Mesendoderm (in vitro differentiated cells): ENCODE measurements at regions not wholly inside any gene's neighbourhood (a gene's known extent, or its start where the extent isn't known, plus 50 kb on each side); places are given as distances from the start of the nearest gene placed in this dataset.
"Not testable (repeated sequence)": the region's sequence is repeated elsewhere in the genome, so short reads cannot be mapped to it uniquely, and the experiment has no call there.

Experiments used
- DNase-seq: peaks from one replicate; pipeline ENCODE4 v3.0.0; 2013
- H2AK5ac ChIP-seq: 2 replicates; pipeline ENCODE4 v1.6.1; 2013; ENCODE audit warnings: low read length, inconsistent platforms
- H2BK120ac ChIP-seq: 2 replicates; pipeline ENCODE4 v1.6.1; 2013; ENCODE audit warnings: low read depth, mild to moderate bottlenecking, low read length, moderate library complexity, mixed read lengths
- H2BK15ac ChIP-seq: replicated peaks from 2 replicates; pipeline ENCODE4 v1.6.1; 2013; ENCODE audit warnings: low read depth, mild to moderate bottlenecking, moderate library complexity
- H2BK5ac ChIP-seq: 2 replicates; pipeline ENCODE4 v1.6.1; 2013; ENCODE audit warnings: low read length, inconsistent platforms
- H3K18ac ChIP-seq: 2 replicates; pipeline ENCODE4 v1.6.1; 2013; ENCODE audit warnings: mild to moderate bottlenecking, low read length, mixed read lengths
- H3K23ac ChIP-seq: one replicate; pipeline ENCODE4 v1.6.1; 2013; ENCODE audit warnings: low read length
- H3K27ac ChIP-seq: 2 replicates; pipeline ENCODE4 v1.5.1; 2013; ENCODE audit warnings: low read depth, mild to moderate bottlenecking, inconsistent platforms, low read length, moderate library complexity
- H3K27me3 ChIP-seq: 2 replicates; pipeline ENCODE4 v1.6.1; 2013; ENCODE audit warnings: low read length, control low read depth, mild to moderate bottlenecking, inconsistent platforms; ENCODE audit not compliant: insufficient read depth, poor library complexity
- H3K36me3 ChIP-seq: 2 replicates; pipeline ENCODE4 v1.6.1; 2013; ENCODE audit warnings: low read length, inconsistent platforms; ENCODE audit not compliant: control insufficient read depth, insufficient read depth
- H3K4ac ChIP-seq: one replicate; pipeline ENCODE4 v1.6.1; 2013; ENCODE audit warnings: low read depth, mild to moderate bottlenecking, low read length, moderate library complexity
- H3K4me1 ChIP-seq: 2 replicates; pipeline ENCODE4 v1.6.1; 2013; ENCODE audit warnings: low read depth, low read length, inconsistent platforms; ENCODE audit not compliant: control insufficient read depth
- H3K4me2 ChIP-seq: 2 replicates; pipeline ENCODE4 v1.6.1; 2013; ENCODE audit warnings: low read length
- H3K4me3 ChIP-seq: 2 replicates; pipeline ENCODE4 v1.5.1; 2013; ENCODE audit warnings: mild to moderate bottlenecking, low read length
- H3K56ac ChIP-seq: one replicate; pipeline ENCODE4 v1.6.1; 2013; ENCODE audit warnings: low read length
- H3K79me1 ChIP-seq: 2 replicates; pipeline ENCODE4 v1.6.1; 2013; ENCODE audit warnings: low read length, inconsistent platforms
- H3K79me2 ChIP-seq: 2 replicates; pipeline ENCODE4 v1.6.1; 2013; ENCODE audit warnings: mild to moderate bottlenecking, low read length; ENCODE audit not compliant: control insufficient read depth, insufficient read depth
- H3K9ac ChIP-seq: 2 replicates; pipeline ENCODE4 v1.6.1; 2013; ENCODE audit warnings: low read length, inconsistent platforms
- H4K5ac ChIP-seq: one replicate; pipeline ENCODE4 v1.6.1; 2013; ENCODE audit warnings: low read length
- H4K8ac ChIP-seq: one replicate; pipeline ENCODE4 v1.6.1; 2013; ENCODE audit warnings: low read depth, mild to moderate bottlenecking, control low read depth, low read length, moderate library complexity
- WGBS: extraction: QIAGEN DNeasy Blood & Tissue Kit; methylation state at CpG from one replicate; pipeline ENCODE4 v1.1.7; 2013; ENCODE audit warnings: low lambda C conversion rate, missing lambda C conversion rate; ENCODE audit not compliant: insufficient coverage; ENCODE audit errors: extremely low coverage; 5-methylcytosine and 5-hydroxymethylcytosine counted together

DNA sequence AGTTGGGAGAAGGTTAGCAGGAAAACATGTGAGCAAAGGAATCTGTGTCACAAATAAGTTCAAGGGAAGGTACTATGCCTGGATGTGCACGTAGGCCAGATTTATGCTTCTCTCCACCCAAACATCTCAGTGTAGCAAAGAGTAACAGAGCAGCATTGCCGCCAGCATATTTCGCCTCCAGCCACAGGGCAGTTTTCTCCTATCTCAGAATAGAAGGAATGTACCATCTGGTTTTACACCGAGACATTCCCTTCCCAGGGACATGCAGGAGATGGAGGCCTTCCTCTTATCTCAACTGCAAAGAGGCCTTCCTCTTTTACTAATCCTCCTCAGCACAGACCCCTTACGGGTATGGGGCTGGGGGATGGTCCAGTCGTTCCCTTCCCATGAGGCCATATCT is 155.4 kb downstream of the PABPC4L start:
- H3K9ac ChIP-seq, H2BK120ac ChIP-seq, H4K8ac ChIP-seq, H2BK15ac ChIP-seq, H3K4me2 ChIP-seq, H3K27me3 ChIP-seq, H2AK5ac ChIP-seq, H3K23ac ChIP-seq, H3K27ac ChIP-seq, H3K79me2 ChIP-seq, H3K18ac ChIP-seq, H3K79me1 ChIP-seq, H2BK5ac ChIP-seq, H3K4ac ChIP-seq, H4K5ac ChIP-seq, H3K4me3 ChIP-seq, H3K56ac ChIP-seq, H3K36me3 ChIP-seq, H3K4me1 ChIP-seq: not testable (repeated sequence)
- no CpG with 5 or more reads among the region's 6 CpGs for WGBS
- DNase-seq: peak; percentile 18

- DNase-seq: no peak
- no CpG with 5 or more reads among the region's 3 CpGs for WGBS
- H2BK120ac ChIP-seq: no peak overlapping the region
Observed at GRCh38 chr4:134045411-134045810, 156.2 kb downstream of the PABPC4L start.

DNA sequence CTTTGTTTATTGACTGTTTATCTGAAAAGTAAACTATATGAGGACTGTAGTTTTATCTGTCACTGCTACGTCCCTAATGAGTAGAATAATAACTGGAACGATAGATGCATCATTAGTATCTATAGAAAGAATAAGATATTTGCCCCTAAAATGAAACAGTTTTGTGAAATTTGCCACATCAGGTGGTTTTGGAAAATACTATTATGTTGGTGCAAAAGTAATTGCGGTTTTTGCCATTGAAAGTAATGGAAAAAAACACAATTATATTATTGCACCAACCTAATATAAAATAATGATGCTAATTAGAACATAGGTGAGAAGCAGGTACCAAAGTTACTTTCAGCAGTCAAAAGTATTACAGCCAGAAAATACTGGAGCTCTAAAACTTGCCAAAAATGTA is 158.3 kb downstream of the PABPC4L start:
- no peak overlapping the region for H4K5ac ChIP-seq
- no peak overlapping the region for H3K23ac ChIP-seq
- H3K56ac ChIP-seq: no peak overlapping the region
- DNase-seq: no peak
- no peak overlapping the region for H3K27ac ChIP-seq
- H3K36me3 ChIP-seq: no peaks in the 10 kb centered on the region
- no peak overlapping the region for H2AK5ac ChIP-seq
- no peaks in the 10 kb centered on the region for H3K79me1 ChIP-seq
- no peak overlapping the region for H2BK15ac ChIP-seq
- H3K4me2 ChIP-seq: no peak overlapping the region
- H2BK120ac ChIP-seq: no peak overlapping the region
- no peak overlapping the region for H3K4me3 ChIP-seq
- H3K4me1 ChIP-seq: no peaks in the 10 kb centered on the region
- no peaks in the 10 kb centered on the region for H3K27me3 ChIP-seq
- no peak overlapping the region for H2BK5ac ChIP-seq
- no peaks in the 10 kb centered on the region for H3K79me2 ChIP-seq
- H3K18ac ChIP-seq: no peak overlapping the region
- no CpG with 5 or more reads among the region's 3 CpGs for WGBS
- no peak overlapping the region for H3K9ac ChIP-seq
- H3K4ac ChIP-seq: no peak overlapping the region
- H4K8ac ChIP-seq: no peak overlapping the region

More at GRCh38 chr4:134045411-134045810, 156.2 kb downstream of the PABPC4L start:
- Histone ChIP-seq H4K5ac (no peak overlapping the region), H3K4me1 (no peaks in the 10 kb centered on the region), H3K27me3 (no peaks in the 10 kb centered on the region), H3K23ac (no peak overlapping the region), H4K8ac (no peak overlapping the region), H3K9ac (no peak overlapping the region), H2BK5ac (no peak overlapping the region), H3K56ac (no peak overlapping the region), H2AK5ac (no peak overlapping the region), H3K36me3 (no peaks in the 10 kb centered on the region), H3K79me1 (no peaks in the 10 kb centered on the region), H3K18ac (no peak overlapping the region), H2BK15ac (no peak overlapping the region), H3K4ac (no peak overlapping the region), H3K4me3 (no peak overlapping the region), H3K4me2 (no peak overlapping the region), H3K27ac (no peak overlapping the region), H3K79me2 (no peaks in the 10 kb centered on the region)

DNA sequence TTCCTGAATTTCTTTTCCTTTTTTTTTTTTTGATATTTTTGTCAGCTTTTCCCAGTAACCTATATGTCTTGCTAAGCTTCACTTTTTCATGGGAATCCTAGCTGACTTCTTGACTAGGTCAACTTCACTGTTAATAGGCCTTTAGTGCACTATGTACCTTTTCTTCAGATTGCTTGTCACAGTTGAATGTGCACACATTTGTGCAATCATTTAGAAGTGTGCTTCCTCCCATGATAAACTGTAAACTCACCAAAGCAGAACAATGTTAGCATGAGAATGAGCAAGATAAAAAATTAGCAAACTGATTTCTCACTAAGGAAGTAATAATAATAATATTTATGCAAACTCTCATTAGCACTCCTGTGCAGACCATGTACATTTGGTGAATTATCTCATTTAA is 173.2 kb downstream of the PABPC4L start:
- H3K4ac ChIP-seq: no peak overlapping the region
- H4K8ac ChIP-seq: no peak overlapping the region
- no peak overlapping the region for H3K4me3 ChIP-seq
- no peak overlapping the region for H3K18ac ChIP-seq
- H3K56ac ChIP-seq: no peak overlapping the region
- H3K4me2 ChIP-seq: no peak overlapping the region
- no peaks in the 10 kb centered on the region for H3K4me1 ChIP-seq
- H2BK5ac ChIP-seq: no peak overlapping the region
- no peak overlapping the region for H2BK120ac ChIP-seq
- H3K9ac ChIP-seq: no peak overlapping the region
- H3K27me3 ChIP-seq: no peaks in the 10 kb centered on the region
- H2AK5ac ChIP-seq: no peak overlapping the region
- no peaks in the 10 kb centered on the region for H3K79me1 ChIP-seq
- H3K27ac ChIP-seq: no peak overlapping the region
- H3K23ac ChIP-seq: no peak overlapping the region
- H3K36me3 ChIP-seq: no peaks in the 10 kb centered on the region
- no peaks in the 10 kb centered on the region for H3K79me2 ChIP-seq
- no peak overlapping the region for H4K5ac ChIP-seq
- H2BK15ac ChIP-seq: no peak overlapping the region
- no peak for DNase-seq

- H4K8ac ChIP-seq: no peak overlapping the region
Observed at GRCh38 chr4:134027931-134028330, 173.7 kb downstream of the PABPC4L start.

GRCh38 chr4:134024251-134024650 is 177.3 kb downstream of the PABPC4L start:
- peak overlapping the region; percentile 19 for H2BK15ac ChIP-seq
- no peak overlapping the region for H3K4me3 ChIP-seq
- H2BK5ac ChIP-seq: no peak overlapping the region
- H3K4ac ChIP-seq: no peak overlapping the region
- H3K9ac ChIP-seq: no peak overlapping the region
- H3K79me2 ChIP-seq: no peaks in the 10 kb centered on the region
- DNase-seq: peak; percentile 82
- H4K8ac ChIP-seq: no peak overlapping the region
- no peak overlapping the region for H3K18ac ChIP-seq
- H3K56ac ChIP-seq: no peak overlapping the region
- no peak overlapping the region for H4K5ac ChIP-seq
- no peaks in the 10 kb centered on the region for H3K27me3 ChIP-seq
- WGBS: no CpG with 5 or more reads among the region's 2 CpGs
- H3K23ac ChIP-seq: no peak overlapping the region
- no peak overlapping the region for H3K4me2 ChIP-seq
- H2BK120ac ChIP-seq: no peak overlapping the region
- no peak overlapping the region for H3K27ac ChIP-seq
- no peaks in the 10 kb centered on the region for H3K36me3 ChIP-seq
- no peak overlapping the region for H2AK5ac ChIP-seq
- H3K4me1 ChIP-seq: no peaks in the 10 kb centered on the region
- H3K79me1 ChIP-seq: no peaks in the 10 kb centered on the region

More at GRCh38 chr4:134027931-134028330, 173.7 kb downstream of the PABPC4L start:
- Histone ChIP-seq H3K4me2 (no peak overlapping the region), H4K5ac (no peak overlapping the region), H3K36me3 (no peaks in the 10 kb centered on the region), H2BK15ac (no peak overlapping the region), H3K79me1 (no peaks in the 10 kb centered on the region), H3K9ac (no peak overlapping the region), H3K4me3 (no peak overlapping the region), H3K4me1 (no peaks in the 10 kb centered on the region), H2AK5ac (no peak overlapping the region), H3K27me3 (no peaks in the 10 kb centered on the region), H3K27ac (no peak overlapping the region), H3K23ac (no peak overlapping the region), H3K4ac (no peak overlapping the region), H3K18ac (peak overlapping the region; percentile 39), H3K79me2 (no peaks in the 10 kb centered on the region), H2BK5ac (no peak overlapping the region), H3K56ac (no peak overlapping the region), H2BK120ac (no peak overlapping the region)
- WGBS: no CpG with 5 or more reads among the region's 1 CpG
- DNase-seq: no peak
